Natural killer cell (primary cell): ENCODE measurements at regions not wholly inside any gene's neighbourhood (a gene's known extent, or its start where the extent isn't known, plus 50 kb on each side); places are given as distances from the start of the nearest gene placed in this dataset.

Experiments used
- ATAC-seq, 3 donors: fragments of 150-1000 bp in 2 of 3; fragments of 200-7000 bp in 1 of 3; cut with Tn5 transposase; 1 replicate in 1 of 3; 2 replicates in 2 of 3; pipeline ENCODE4 v1.10.0; 2021; ENCODE audit warnings: mild to moderate bottlenecking in 2 of 3, moderate library complexity in 2 of 3
- DNase-seq, 2 donors: peaks; one replicate each; pipeline versions ENCODE4 v3.0.0 to v3.0.0-alpha.2; 2013 to 2021; ENCODE audit warnings: mixed read lengths in 1 of 2
- H3K27ac ChIP-seq: one replicate; pipeline ENCODE4 v1.5.1; 2013; ENCODE audit warnings: mild to moderate bottlenecking, low read length
- H3K27me3 ChIP-seq: one replicate; pipeline ENCODE4 v1.6.1; 2013; ENCODE audit warnings: low read length; ENCODE audit not compliant: control insufficient read depth, insufficient read depth
- H3K36me3 ChIP-seq: one replicate; pipeline ENCODE4 v1.6.1; 2013; ENCODE audit warnings: low read length; ENCODE audit not compliant: control insufficient read depth, insufficient read depth
- H3K4me1 ChIP-seq: one replicate; pipeline ENCODE4 v1.6.1; 2013; ENCODE audit warnings: low read length; ENCODE audit not compliant: control insufficient read depth, insufficient read depth
- H3K4me3 ChIP-seq: one replicate; pipeline ENCODE4 v1.5.1; 2013; ENCODE audit warnings: low read length
- H3K9me3 ChIP-seq: one replicate; pipeline ENCODE4 v1.6.1; 2013; ENCODE audit warnings: low read length; ENCODE audit not compliant: control insufficient read depth, insufficient read depth
- H3K27ac Mint-ChIP-seq, 2 donors: one replicate each; pipeline ENCODE4 v1.8.0; 2022; ENCODE audit warnings: mild to moderate bottlenecking in 2 of 2, mixed read lengths in 2 of 2, moderate library complexity in 1 of 2
- H3K27me3 Mint-ChIP-seq, 2 donors: one replicate each; pipeline ENCODE4 v1.8.0; 2022; ENCODE audit warnings: low read depth in 2 of 2, mixed read lengths in 2 of 2
- H3K36me3 Mint-ChIP-seq: one replicate; pipeline ENCODE4 v1.8.0; 2022; ENCODE audit warnings: mixed read lengths
- H3K4me1 Mint-ChIP-seq, 2 donors: one replicate each; pipeline ENCODE4 v1.8.0; 2022; ENCODE audit warnings: mixed read lengths in 2 of 2
- H3K4me3 Mint-ChIP-seq: one replicate; pipeline ENCODE4 v1.8.0; 2022; ENCODE audit warnings: mild to moderate bottlenecking, moderate library complexity, mixed read lengths
- H3K9me3 Mint-ChIP-seq, 2 donors: one replicate each; pipeline ENCODE4 v1.8.0; 2022; ENCODE audit warnings: mixed read lengths in 2 of 2
- CTCF ChIP-seq: fragments of 200-600 bp; IDR thresholded peaks from one replicate; pipeline ENCODE4 v1.8.0; 2022; ENCODE audit warnings: antibody characterized with exemption
- WGBS: methylation state at CpG from one replicate; pipeline ENCODE4 v1.1.7; 2013; ENCODE audit warnings: missing lambda C conversion rate; ENCODE audit not compliant: insufficient coverage; 5-methylcytosine and 5-hydroxymethylcytosine counted together
- intact Hi-C: fragments of 100-400 bp; cut with micrococcal nuclease; formaldehyde crosslinking; loops from one replicate; pipeline ENCODE4 v1.14.2; 2022

- H3K27ac Mint-ChIP-seq = no peak overlapping the region
- no peak overlapping the region for H3K4me3 Mint-ChIP-seq
- no peaks in the 10 kb centered on the region for H3K4me1 Mint-ChIP-seq
These were observed 597.9 kb downstream of the RNF144B start for GRCh38 chr6:18985061-18985460.

GRCh38 chr6:18985996-18986395 lies 598.8 kb downstream of the RNF144B start:
- H3K9me3 ChIP-seq = no peaks in the 10 kb centered on the region
- Mint-ChIP-seq H3K4me3 (no peak overlapping the region), H3K9me3 (peaks cover 0 to 4% of the 10 kb centered on the region in 2 donors), H3K27me3 (peaks cover 0 to 2% of the 10 kb centered on the region in 2 donors), H3K36me3 (no peaks in the 10 kb centered on the region), H3K4me1 (no peaks in the 10 kb centered on the region), H3K27ac (no peak overlapping the region)
- DNase-seq (no peak), ATAC-seq (no peak)
- intact Hi-C loops = no loop called here
- H3K4me1 ChIP-seq = no peaks in the 10 kb centered on the region
- WGBS = 88% methylated on average over 2 of the region's 2 CpGs
- no peaks in the 10 kb centered on the region for H3K36me3 ChIP-seq
- no peak overlapping the region for H3K4me3 ChIP-seq
- no peak overlapping the region for H3K27ac ChIP-seq
- no peak for TF ChIP-seq CTCF
- H3K27me3 ChIP-seq = no peaks in the 10 kb centered on the region

More at GRCh38 chr6:18985061-18985460, 597.9 kb downstream of the RNF144B start:
- no peak for ATAC-seq
- Mint-ChIP-seq H3K9me3 (peaks cover 2 to 4% of the 10 kb centered on the region in 2 donors), H3K27me3 (no peaks in the 10 kb centered on the region), H3K36me3 (no peaks in the 10 kb centered on the region)
- H3K9me3 ChIP-seq = no peaks in the 10 kb centered on the region
- DNase-seq = no peak
- WGBS = 93% methylated on average over 7 of the region's 8 CpGs
- H3K4me1 ChIP-seq = no peaks in the 10 kb centered on the region
- H3K27ac ChIP-seq = no peak overlapping the region
- intact Hi-C loops = no loop called here
- H3K27me3 ChIP-seq = no peaks in the 10 kb centered on the region
- H3K36me3 ChIP-seq = no peaks in the 10 kb centered on the region
- no peak overlapping the region for H3K4me3 ChIP-seq
- no peak for TF ChIP-seq CTCF

GRCh38 chr6:18988636-18989035 lies 601.5 kb downstream of the RNF144B start:
- TF ChIP-seq CTCF = no peak
- H3K4me1 Mint-ChIP-seq = no peaks in the 10 kb centered on the region
- DNase-seq (no peak), ATAC-seq (no peak)
- Histone ChIP-seq H3K9me3 (no peaks in the 10 kb centered on the region), H3K36me3 (no peaks in the 10 kb centered on the region), H3K27ac (no peak overlapping the region), H3K4me3 (no peak overlapping the region), H3K27me3 (no peaks in the 10 kb centered on the region), H3K4me1 (no peaks in the 10 kb centered on the region)
- WGBS = 88% methylated on average over 2 of the region's 3 CpGs
- no peak overlapping the region for H3K4me3 Mint-ChIP-seq
- peaks cover 0 to 2% of the 10 kb centered on the region in 2 donors for H3K27me3 Mint-ChIP-seq
- peaks cover 0 to 2% of the 10 kb centered on the region in 2 donors for H3K9me3 Mint-ChIP-seq
- H3K36me3 Mint-ChIP-seq = no peaks in the 10 kb centered on the region
- intact Hi-C loops = no loop called here
- no peak overlapping the region for H3K27ac Mint-ChIP-seq
